DND-41 (cell line): ENCODE measurements at regions not wholly inside any gene's neighbourhood (a gene's known extent, or its start where the extent isn't known, plus 50 kb on each side); places are given as distances from the start of the nearest gene placed in this dataset.

Source experiments
- ATAC-seq: fragments of 200-7000 bp; cut with Tn5 transposase; 3 replicates; pipeline ENCODE4 v1.9.1; 2021; ENCODE audit warnings: low read depth; ENCODE audit not compliant: insufficient read depth
- DNase-seq: peaks from one replicate; pipeline ENCODE4 v3.0.0-alpha.2; 2020
- H2AFZ ChIP-seq: 2 replicates; pipeline ENCODE4 v1.6.0; 2012; ENCODE audit warnings: low read depth, low read length
- H3K27ac ChIP-seq: 2 replicates; pipeline ENCODE4 v1.5.1; 2012; ENCODE audit warnings: low read length, inconsistent platforms
- H3K27me3 ChIP-seq: fragments of 200-600 bp; sonication (generic); 2 replicates; pipeline ENCODE4 v1.6.0; 2012; ENCODE audit warnings: low read length, mild to moderate bottlenecking, inconsistent platforms; ENCODE audit not compliant: insufficient read depth, poor library complexity
- H3K36me3 ChIP-seq: 2 replicates; pipeline ENCODE4 v1.5.1; 2012; ENCODE audit warnings: low read length, inconsistent platforms; ENCODE audit not compliant: insufficient read depth
- H3K4me1 ChIP-seq: 2 replicates; pipeline ENCODE4 v1.5.1; 2012; ENCODE audit warnings: mild to moderate bottlenecking, low read length; ENCODE audit not compliant: insufficient read depth
- H3K4me2 ChIP-seq: 2 replicates; pipeline ENCODE4 v1.6.0; 2012; ENCODE audit warnings: mild to moderate bottlenecking, moderate library complexity, low read length, inconsistent platforms; ENCODE audit not compliant: insufficient read depth
- H3K4me3 ChIP-seq, 2 experiments: fragments of 200-600 bp in 1 of 2; shearing (Covaris generic) in 1 of 2; 2 replicates each; pipeline ENCODE4 v1.5.1; 2012 to 2016; ENCODE audit warnings: inconsistent platforms in 2 of 2, low read length in 2 of 2, mild to moderate bottlenecking in 2 of 2, low read depth in 1 of 2, moderate library complexity in 1 of 2
- H3K79me2 ChIP-seq: 2 replicates; pipeline ENCODE4 v1.6.0; 2012; ENCODE audit warnings: low read length, inconsistent platforms; ENCODE audit not compliant: insufficient read depth
- H3K9ac ChIP-seq: 2 replicates; pipeline ENCODE4 v1.6.0; 2012; ENCODE audit warnings: low read depth, mild to moderate bottlenecking, inconsistent platforms, low read length, moderate library complexity
- H3K9me3 ChIP-seq: 2 replicates; pipeline ENCODE4 v1.5.1; 2012; ENCODE audit warnings: low read length, moderate library complexity, mild to moderate bottlenecking, inconsistent platforms; ENCODE audit not compliant: insufficient read depth, severe bottlenecking
- H4K20me1 ChIP-seq: 2 replicates; pipeline ENCODE4 v1.6.0; 2012; ENCODE audit warnings: low read length; ENCODE audit not compliant: insufficient read depth
- EZH2 ChIP-seq: IDR thresholded peaks from 3 replicates; pipeline ENCODE4 v1.6.1; 2012; ENCODE audit warnings: borderline replicate concordance, low read depth, mild to moderate bottlenecking, moderate library complexity, low read length, inconsistent platforms; ENCODE audit not compliant: severe bottlenecking
- TF ChIP-seq, protein P1 (sequence below): IDR thresholded peaks from 2 replicates; pipeline ENCODE4 v1.5.1; 2012; ENCODE audit warnings: borderline replicate concordance, low read length, moderate library complexity, mild to moderate bottlenecking; ENCODE audit not compliant: poor library complexity, severe bottlenecking; ENCODE audit errors: extremely low read depth

DNA sequence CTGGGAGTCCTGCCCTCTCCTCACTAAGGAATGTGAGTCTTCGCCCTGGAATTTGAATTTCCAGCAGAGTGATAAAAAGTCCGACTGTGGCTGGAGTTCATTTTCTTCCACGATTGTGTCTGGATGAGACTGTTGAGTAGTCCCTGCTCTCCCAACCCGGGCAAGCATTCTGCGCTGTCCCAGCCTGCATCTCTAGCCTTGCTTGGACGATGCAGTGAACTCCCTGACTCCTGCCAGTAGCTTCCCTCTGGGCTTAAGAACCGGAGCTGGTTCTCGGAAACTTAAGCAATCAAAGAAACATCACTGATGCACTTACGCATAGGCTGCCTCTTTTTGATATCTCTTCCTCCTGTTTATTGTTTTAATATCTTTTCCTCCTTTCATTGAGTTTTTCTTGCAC lies 116.0 kb upstream of the FZD8 start:
- Histone ChIP-seq H3K79me2 (no peaks in the 10 kb centered on the region), H3K4me1 (no peaks in the 10 kb centered on the region), H3K36me3 (no peaks in the 10 kb centered on the region), H3K9ac (no peak overlapping the region), H4K20me1 (no peaks in the 10 kb centered on the region), H3K4me2 (no peak overlapping the region), H3K4me3 (no peak overlapping the region), H3K27me3 (peaks cover 5% of the 10 kb centered on the region), H3K9me3 (no peaks in the 10 kb centered on the region), H2AFZ (no peak overlapping the region), H3K27ac (no peak overlapping the region)
- DNase-seq (no peak), ATAC-seq (no peak)
- no peak for TF ChIP-seq EZH2
- TF ChIP-seq, protein P1, sequence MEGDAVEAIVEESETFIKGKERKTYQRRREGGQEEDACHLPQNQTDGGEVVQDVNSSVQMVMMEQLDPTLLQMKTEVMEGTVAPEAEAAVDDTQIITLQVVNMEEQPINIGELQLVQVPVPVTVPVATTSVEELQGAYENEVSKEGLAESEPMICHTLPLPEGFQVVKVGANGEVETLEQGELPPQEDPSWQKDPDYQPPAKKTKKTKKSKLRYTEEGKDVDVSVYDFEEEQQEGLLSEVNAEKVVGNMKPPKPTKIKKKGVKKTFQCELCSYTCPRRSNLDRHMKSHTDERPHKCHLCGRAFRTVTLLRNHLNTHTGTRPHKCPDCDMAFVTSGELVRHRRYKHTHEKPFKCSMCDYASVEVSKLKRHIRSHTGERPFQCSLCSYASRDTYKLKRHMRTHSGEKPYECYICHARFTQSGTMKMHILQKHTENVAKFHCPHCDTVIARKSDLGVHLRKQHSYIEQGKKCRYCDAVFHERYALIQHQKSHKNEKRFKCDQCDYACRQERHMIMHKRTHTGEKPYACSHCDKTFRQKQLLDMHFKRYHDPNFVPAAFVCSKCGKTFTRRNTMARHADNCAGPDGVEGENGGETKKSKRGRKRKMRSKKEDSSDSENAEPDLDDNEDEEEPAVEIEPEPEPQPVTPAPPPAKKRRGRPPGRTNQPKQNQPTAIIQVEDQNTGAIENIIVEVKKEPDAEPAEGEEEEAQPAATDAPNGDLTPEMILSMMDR = no peak

DNA sequence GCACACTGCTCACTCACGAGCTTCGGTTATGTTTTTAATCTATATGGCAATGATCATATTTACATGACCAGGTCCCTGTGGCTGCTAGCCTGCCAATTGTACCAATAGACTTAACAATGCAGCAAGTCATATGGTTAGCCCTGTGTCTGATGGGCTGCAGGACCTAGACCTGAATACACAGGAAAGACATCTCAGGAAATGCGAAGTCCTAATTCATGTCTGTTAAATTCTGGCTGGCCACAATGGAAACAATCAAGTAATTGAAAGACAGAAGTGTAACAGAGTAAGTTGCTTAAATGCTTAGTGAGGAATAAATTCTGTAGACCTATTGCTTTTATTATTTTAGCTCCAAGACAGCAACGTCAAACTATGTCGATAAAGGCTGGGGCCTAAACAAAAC lies 112.4 kb upstream of the FZD8 start:
- TF ChIP-seq, protein P1 = no peak
- TF ChIP-seq EZH2 = no peak
- no peak overlapping the region for H3K4me3 ChIP-seq
- DNase-seq (no peak), ATAC-seq (no peak)
- H3K79me2 ChIP-seq = no peaks in the 10 kb centered on the region
- H3K4me1 ChIP-seq = no peaks in the 10 kb centered on the region
- H4K20me1 ChIP-seq = no peaks in the 10 kb centered on the region
- no peaks in the 10 kb centered on the region for H3K9me3 ChIP-seq
- no peak overlapping the region for H3K9ac ChIP-seq
- peaks cover 5% of the 10 kb centered on the region for H3K27me3 ChIP-seq
- H3K4me2 ChIP-seq = no peak overlapping the region
- H2AFZ ChIP-seq = no peak overlapping the region
- no peaks in the 10 kb centered on the region for H3K36me3 ChIP-seq
- H3K27ac ChIP-seq = no peak overlapping the region

GRCh38 chr10:35752469-35753461 lies 110.7 kb upstream of the FZD8 start:
- Histone ChIP-seq H3K4me3 (no peak overlapping the region), H3K79me2 (no peaks in the 10 kb centered on the region), H3K4me1 (no peaks in the 10 kb centered on the region), H3K36me3 (no peaks in the 10 kb centered on the region), H3K9ac (no peak overlapping the region), H3K27ac (no peak overlapping the region), H2AFZ (no peak overlapping the region), H4K20me1 (no peaks in the 10 kb centered on the region), H3K27me3 (no peaks in the 10 kb centered on the region), H3K9me3 (no peaks in the 10 kb centered on the region), H3K4me2 (no peak overlapping the region)
- DNase-seq (no peak), ATAC-seq (no peak)
- TF ChIP-seq, protein P1 = no peak
- TF ChIP-seq EZH2 = no peak
